Activated B cell treated with CpG ODN at 0.5 μM for 24 hours (primary cell): ENCODE measurements at regions not wholly inside any gene's neighbourhood (a gene's known extent, or its start where the extent isn't known, plus 50 kb on each side); places are given as distances from the start of the nearest gene placed in this dataset.

ENCODE experiments used
- ATAC-seq: fragments of 200-7000 bp; cut with Tn5 transposase; one replicate; pipeline ENCODE4 v1.10.0; 2021; ENCODE audit warnings: low read depth, mild to moderate bottlenecking, moderate library complexity
- CTCF ChIA-PET: fragments of 350-600 bp; sonication (Branson Sonifier 250); formaldehyde crosslinking; loops from one replicate; lab custom pipeline; 2021; ENCODE audit warnings: antibody characterized with exemption; lab: Charles Lee
- POLR2A ChIA-PET: fragments of 350-600 bp; sonication (Branson Sonifier 250); formaldehyde crosslinking; loops from one replicate; lab custom pipeline; 2021; ENCODE audit warnings: antibody characterized with exemption; lab: Charles Lee
- DNase-seq: peaks from one replicate; pipeline ENCODE4 v3.0.0; 2022
- H3K27ac Mint-ChIP-seq: one replicate; pipeline ENCODE4 v1.8.0; 2020; ENCODE audit warnings: mixed read lengths
- H3K27me3 Mint-ChIP-seq: one replicate; pipeline ENCODE4 v1.8.0; 2021; ENCODE audit warnings: mixed read lengths
- H3K36me3 Mint-ChIP-seq: one replicate; pipeline ENCODE4 v1.8.0; 2021; ENCODE audit warnings: low read depth, mixed read lengths
- H3K4me1 Mint-ChIP-seq: one replicate; pipeline ENCODE4 v1.8.0; 2021; ENCODE audit warnings: mixed read lengths
- H3K4me3 Mint-ChIP-seq: one replicate; pipeline ENCODE4 v1.8.0; 2020; ENCODE audit warnings: mild to moderate bottlenecking, mixed read lengths
- H3K9me3 Mint-ChIP-seq: one replicate; pipeline ENCODE4 v1.8.0; 2020; ENCODE audit warnings: mixed read lengths
- CTCF ChIP-seq: fragments of 200-600 bp; IDR thresholded peaks from one replicate; pipeline ENCODE4 v1.8.0; 2022; ENCODE audit warnings: antibody characterized with exemption, mild to moderate bottlenecking
- intact Hi-C: fragments of 100-400 bp; cut with micrococcal nuclease; formaldehyde crosslinking; loops from one replicate; pipeline ENCODE4 v1.15.1; 2024

DNA sequence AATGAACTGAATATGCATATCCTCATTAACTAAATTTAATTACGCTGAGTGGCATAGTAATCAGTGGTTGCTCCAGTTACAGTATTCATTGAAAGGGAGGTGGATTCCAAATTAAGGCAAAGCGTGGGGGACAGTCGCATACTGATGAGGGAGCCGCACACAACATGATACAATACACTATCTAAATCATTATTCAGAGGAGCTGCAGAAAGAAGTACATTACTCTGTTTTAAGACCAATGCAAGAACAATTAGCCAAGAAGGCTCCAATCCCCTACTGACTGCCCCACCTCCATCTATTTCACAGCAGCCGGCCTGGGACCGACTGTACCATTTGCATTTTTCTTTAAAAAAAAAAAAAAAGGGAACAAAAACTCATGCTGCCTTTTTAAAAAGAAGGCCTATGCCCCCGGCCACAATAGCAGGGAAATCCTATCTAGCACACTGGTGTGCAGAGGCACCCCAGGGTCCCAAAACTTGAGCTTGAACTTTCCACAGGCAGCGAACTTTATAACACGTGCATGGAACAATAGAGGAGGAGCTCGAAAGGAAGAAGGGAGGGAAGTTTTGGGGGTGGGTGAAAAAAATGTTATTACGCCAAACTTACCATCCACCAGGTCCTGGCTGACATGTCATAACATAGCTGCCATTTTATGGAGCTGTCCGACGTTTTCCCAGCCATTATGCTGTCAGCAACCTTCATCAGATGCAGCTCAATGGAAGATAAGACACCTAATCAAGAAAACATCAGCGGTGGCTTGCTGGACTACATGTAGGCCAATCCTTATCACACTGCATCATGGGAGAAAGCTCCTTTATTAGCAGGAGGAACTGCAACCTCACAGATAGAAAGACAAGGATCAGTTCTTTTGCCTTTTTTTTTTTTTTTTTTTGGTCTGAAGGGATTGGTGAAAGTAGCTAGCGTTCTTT, 161.6 kb downstream of the ZDHHC21 start:
- peaks cover 2% of the 10 kb centered on the region for H3K4me1 Mint-ChIP-seq
- peaks cover 20% of the 10 kb centered on the region for H3K27me3 Mint-ChIP-seq
- intact Hi-C loops: no loop called here
- no peaks in the 10 kb centered on the region for H3K9me3 Mint-ChIP-seq
- no peaks in the 10 kb centered on the region for H3K36me3 Mint-ChIP-seq
- ATAC-seq: no peak
- no peak overlapping the region for H3K4me3 Mint-ChIP-seq
- CTCF ChIA-PET: no interaction called here
- DNase-seq: no peak
- H3K27ac Mint-ChIP-seq: no peak overlapping the region
- TF ChIP-seq CTCF: no peak
- POLR2A ChIA-PET: no interaction called here

DNA sequence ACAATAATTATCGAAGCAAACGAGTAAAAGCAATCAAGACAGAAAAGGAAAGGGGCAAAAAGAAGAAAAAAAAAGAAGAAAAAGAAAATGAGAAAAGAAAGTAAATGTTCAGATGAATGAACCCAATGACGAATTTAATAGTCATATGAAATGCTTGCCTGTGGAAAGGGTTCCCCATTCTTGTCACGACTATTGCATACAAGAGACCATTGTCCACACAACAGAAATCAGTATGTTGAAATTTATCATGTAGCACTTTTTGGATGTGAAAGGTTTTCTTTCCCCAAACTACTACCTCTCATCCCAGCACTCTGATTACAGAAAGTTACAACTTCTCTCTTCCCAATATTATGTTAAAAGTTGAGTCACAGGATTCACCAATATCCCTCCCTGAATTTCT, 162.4 kb downstream of the ZDHHC21 start:
- peaks cover 18% of the 10 kb centered on the region for H3K27me3 Mint-ChIP-seq
- CTCF ChIA-PET: no interaction called here

GRCh38 chr9:14530366-14530765, 162.9 kb downstream of the ZDHHC21 start:
- H3K36me3 Mint-ChIP-seq: no peaks in the 10 kb centered on the region
- H3K4me1 Mint-ChIP-seq: peaks cover 2% of the 10 kb centered on the region
- DNase-seq: no peak
- ChIA-PET POLR2A (no interaction called here), CTCF (no interaction called here)
- H3K9me3 Mint-ChIP-seq: no peaks in the 10 kb centered on the region
- H3K4me3 Mint-ChIP-seq: no peak overlapping the region
- ATAC-seq: no peak
- H3K27me3 Mint-ChIP-seq: peaks cover 18% of the 10 kb centered on the region
- intact Hi-C loops: no loop called here
- no peak overlapping the region for H3K27ac Mint-ChIP-seq
- no peak for TF ChIP-seq CTCF

More for the DNA sequence above, 162.4 kb downstream of the ZDHHC21 start:
- Mint-ChIP-seq H3K4me3 (no peak overlapping the region), H3K36me3 (no peaks in the 10 kb centered on the region), H3K27ac (no peak overlapping the region), H3K4me1 (peaks cover 2% of the 10 kb centered on the region), H3K9me3 (no peaks in the 10 kb centered on the region)
- DNase-seq (no peak), ATAC-seq (no peak)
- POLR2A ChIA-PET: no interaction called here
- no peak for TF ChIP-seq CTCF
- intact Hi-C loops: no loop called here

DNA sequence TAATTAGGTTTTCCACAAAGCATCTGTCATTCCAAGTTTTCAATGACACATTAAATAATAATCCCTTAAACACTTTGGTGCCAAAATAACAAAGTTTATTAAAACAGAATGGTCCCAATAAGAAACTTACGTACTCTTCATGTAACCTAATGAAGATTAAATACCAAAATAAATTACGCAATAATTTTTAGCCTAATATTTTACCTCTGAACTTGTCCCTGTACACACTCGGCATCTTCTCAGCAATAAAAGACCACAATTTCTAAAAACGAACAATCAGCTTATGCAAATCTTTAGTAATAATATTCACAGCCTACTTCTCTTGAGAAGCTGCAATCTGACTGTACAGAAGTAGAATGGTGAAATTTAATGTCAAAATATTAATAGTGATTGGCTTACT, 163.6 kb downstream of the ZDHHC21 start:
- H3K9me3 Mint-ChIP-seq: no peaks in the 10 kb centered on the region
- DNase-seq (no peak), ATAC-seq (no peak)
- no peak for TF ChIP-seq CTCF
- peaks cover 2% of the 10 kb centered on the region for H3K4me1 Mint-ChIP-seq
- ChIA-PET POLR2A (no interaction called here), CTCF (no interaction called here)
- peaks cover 12% of the 10 kb centered on the region for H3K27me3 Mint-ChIP-seq
- no peaks in the 10 kb centered on the region for H3K36me3 Mint-ChIP-seq
- intact Hi-C loops: no loop called here
- no peak overlapping the region for H3K27ac Mint-ChIP-seq
- H3K4me3 Mint-ChIP-seq: no peak overlapping the region

- ATAC-seq: no peak
- TF ChIP-seq CTCF: no peak
- intact Hi-C loops: no loop called here
- Mint-ChIP-seq H3K9me3 (no peaks in the 10 kb centered on the region), H3K27ac (no peak overlapping the region), H3K4me3 (no peak overlapping the region), H3K4me1 (peaks cover 2% of the 10 kb centered on the region), H3K36me3 (no peaks in the 10 kb centered on the region), H3K27me3 (peaks cover 7% of the 10 kb centered on the region)
- CTCF ChIA-PET: no interaction called here
- POLR2A ChIA-PET: no interaction called here
- no peak for DNase-seq
Measured at GRCh38 chr9:14529054-14529453, 164.2 kb downstream of the ZDHHC21 start.
